WI38 (cell line): ENCODE measurements at regions not wholly inside any gene's neighbourhood (a gene's known extent, or its start where the extent isn't known, plus 50 kb on each side); places are given as distances from the start of the nearest gene placed in this dataset.

ENCODE experiments used
- H3K4me3 ChIP-seq: 2 replicates; pipeline ENCODE4 v1.5.1; 2011; ENCODE audit warnings: low read depth, mild to moderate bottlenecking, control low read depth, low read length
- TF ChIP-seq, protein P1 (sequence below): IDR thresholded peaks from 2 replicates; pipeline ENCODE4 v1.5.1; 2012; ENCODE audit warnings: low read depth, mild to moderate bottlenecking, control low read depth, low read length

DNA sequence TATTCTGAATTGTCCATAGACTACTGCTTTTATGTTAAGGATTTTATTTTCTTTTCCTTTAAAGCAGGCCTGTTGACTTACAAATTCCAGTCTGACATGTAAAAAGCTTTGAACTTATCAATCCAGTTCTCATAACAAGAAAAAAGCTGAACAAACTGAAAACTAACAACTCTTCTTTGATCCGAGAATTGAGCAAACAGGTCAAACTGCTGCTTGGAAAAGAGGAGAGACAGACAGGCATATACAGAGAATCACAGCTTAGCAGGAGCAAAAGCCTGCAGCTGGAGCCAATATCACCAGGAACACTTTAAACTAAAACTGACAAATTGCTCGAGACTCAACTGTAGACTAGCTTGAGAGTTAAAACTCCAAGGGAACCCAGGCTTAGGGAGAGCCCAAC lies 85.8 kb downstream of the HINT1 start:
- TF ChIP-seq, protein P1, sequence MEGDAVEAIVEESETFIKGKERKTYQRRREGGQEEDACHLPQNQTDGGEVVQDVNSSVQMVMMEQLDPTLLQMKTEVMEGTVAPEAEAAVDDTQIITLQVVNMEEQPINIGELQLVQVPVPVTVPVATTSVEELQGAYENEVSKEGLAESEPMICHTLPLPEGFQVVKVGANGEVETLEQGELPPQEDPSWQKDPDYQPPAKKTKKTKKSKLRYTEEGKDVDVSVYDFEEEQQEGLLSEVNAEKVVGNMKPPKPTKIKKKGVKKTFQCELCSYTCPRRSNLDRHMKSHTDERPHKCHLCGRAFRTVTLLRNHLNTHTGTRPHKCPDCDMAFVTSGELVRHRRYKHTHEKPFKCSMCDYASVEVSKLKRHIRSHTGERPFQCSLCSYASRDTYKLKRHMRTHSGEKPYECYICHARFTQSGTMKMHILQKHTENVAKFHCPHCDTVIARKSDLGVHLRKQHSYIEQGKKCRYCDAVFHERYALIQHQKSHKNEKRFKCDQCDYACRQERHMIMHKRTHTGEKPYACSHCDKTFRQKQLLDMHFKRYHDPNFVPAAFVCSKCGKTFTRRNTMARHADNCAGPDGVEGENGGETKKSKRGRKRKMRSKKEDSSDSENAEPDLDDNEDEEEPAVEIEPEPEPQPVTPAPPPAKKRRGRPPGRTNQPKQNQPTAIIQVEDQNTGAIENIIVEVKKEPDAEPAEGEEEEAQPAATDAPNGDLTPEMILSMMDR, result no peak
- H3K4me3 ChIP-seq, result no peak overlapping the region

DNA sequence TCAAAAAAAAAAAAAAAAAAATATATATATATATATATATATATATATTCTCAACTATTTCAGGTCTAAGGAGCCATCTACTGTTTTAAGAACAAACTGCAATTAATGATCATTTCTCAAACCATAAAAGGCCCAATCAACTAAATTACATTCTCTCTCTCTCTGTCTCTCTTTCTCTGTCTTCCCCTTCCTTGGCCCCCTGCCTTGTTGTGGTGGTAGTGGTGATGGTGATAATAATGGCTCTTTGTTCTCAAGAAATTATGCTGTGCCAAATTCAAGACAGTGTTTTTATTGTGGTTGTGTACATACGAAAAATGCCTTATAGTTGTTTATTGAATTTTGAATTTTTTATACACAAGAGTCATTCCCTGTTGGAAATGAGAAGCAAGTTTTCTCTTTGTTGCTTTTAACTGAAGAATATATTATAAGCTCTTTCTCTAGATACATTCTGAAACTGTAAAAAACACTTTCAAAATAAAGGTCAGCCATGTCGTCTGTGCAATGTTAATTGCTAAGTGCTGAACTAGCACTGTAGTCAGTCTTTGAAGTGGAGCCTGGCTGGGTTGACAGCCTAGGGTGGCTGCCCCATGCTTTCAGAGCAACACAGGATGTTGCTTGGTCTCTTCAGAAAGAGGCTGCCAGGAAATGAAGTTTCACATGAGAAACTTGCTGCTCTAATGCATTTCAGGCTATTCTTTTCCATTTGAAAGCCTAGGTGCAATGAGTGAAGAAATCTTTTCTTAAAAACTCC lies 96.0 kb downstream of the HINT1 start:
- TF ChIP-seq, protein P1, result no peak
- H3K4me3 ChIP-seq, result no peak overlapping the region

DNA sequence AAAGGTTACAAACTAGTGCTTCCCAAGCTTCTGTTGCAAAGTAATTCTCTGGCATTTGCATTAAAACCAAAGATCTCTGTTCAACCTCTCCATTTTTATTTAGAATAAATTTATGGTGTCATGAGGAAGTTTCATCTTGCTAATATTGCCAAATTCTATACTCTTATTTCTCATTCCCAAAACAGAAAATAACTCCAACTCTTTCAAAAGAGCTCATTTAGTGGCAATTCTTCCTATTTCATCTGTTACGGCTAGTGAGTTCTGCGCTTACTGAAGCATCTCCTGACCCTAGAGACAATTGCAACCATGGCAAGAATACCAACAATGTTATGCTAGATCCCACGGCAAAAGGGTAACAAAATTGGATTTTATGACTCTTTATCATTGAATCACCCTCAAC lies 97.0 kb downstream of the HINT1 start:
- H3K4me3 ChIP-seq, result no peak overlapping the region
- TF ChIP-seq, protein P1, result no peak

DNA sequence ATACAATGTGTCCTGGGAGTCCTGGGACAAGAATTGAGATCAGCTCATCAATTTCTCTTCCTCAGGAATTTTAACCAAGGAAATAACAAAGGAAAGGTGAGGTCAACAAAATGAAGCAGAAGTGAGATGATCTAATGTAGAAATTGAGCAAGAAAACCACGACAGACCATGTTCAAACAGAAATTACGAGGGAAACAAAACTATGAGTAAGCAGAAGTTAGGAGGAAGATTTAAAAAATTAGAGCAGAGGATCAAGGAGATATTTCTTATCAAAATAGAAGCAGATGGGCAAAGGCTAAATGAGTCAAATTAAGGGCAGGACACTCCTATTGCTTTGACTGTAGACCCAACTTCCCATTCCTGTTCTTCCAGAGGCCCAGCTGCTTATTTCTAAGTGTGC lies 97.4 kb downstream of the HINT1 start:
- H3K4me3 ChIP-seq, result no peak overlapping the region
- TF ChIP-seq, protein P1, result no peak

DNA sequence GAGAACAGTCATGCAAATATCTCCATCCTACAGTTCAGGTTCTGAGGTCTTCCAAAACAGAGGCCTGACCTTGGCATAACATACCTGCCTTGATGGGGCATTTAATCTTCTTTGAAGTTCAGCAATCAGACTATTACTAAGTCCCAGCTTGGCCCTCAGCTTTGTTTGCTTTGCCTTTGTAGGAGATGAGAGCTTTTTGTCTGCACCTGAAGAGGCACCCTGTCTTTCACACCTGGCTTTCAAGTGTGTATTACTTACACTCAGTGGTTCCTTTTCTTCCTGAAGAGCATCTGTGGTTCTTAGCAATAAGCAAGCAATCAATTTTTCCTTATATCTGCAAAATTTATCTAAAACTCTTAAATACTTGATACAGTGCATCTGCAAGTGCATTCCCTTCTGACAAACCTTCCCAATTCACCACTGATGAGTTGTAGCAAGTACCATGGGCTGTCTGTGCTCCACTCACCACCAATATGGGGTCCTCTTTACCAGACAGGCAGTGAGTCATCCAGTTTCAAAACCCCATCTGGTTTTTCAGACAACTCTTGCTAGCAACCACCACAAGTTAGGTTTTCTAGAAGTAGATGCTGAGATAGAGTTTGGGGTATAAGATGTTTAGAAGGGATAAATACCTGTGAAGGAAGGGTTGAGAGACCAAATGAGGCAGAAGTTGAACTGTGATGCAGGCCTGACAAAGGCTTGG lies 100.2 kb downstream of the HINT1 start:
- no peak overlapping the region for H3K4me3 ChIP-seq
- TF ChIP-seq, protein P1, result no peak

DNA sequence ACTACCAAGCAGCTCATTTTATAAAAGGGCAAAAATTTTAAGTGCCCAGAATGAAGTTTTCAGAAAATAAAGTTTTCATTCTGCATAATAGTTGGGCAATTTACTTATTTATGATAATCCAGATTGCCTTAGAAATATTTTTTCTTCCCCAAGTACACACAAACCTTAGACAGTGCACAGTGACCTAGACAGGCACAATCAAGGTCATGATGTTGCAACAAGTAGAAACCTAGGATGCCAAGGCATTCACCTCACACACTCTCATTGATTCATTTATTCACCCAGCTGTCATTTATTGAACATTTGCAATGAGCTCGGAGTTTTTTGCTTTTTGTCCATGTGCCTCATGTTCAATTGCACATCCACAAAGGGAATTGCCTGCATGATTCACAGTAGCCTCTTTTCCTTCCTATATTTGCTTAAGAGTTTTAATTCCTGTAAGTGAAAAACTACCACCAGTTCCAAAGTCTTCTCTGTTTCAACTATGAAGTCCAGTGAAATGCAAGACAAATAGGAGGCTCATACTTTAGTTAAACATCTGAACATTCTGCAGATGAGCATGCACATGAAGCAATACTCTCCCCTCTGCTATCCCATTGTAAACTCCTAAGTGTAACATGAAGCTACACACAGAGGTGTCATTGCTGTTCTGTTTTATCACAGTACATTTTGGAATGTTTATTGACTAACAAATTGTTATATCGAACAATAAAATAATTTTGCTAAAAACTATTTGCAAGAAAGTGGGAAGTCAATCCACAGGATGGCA lies 122.9 kb downstream of the HINT1 start:
- TF ChIP-seq, protein P1, result no peak
- no peak overlapping the region for H3K4me3 ChIP-seq

DNA sequence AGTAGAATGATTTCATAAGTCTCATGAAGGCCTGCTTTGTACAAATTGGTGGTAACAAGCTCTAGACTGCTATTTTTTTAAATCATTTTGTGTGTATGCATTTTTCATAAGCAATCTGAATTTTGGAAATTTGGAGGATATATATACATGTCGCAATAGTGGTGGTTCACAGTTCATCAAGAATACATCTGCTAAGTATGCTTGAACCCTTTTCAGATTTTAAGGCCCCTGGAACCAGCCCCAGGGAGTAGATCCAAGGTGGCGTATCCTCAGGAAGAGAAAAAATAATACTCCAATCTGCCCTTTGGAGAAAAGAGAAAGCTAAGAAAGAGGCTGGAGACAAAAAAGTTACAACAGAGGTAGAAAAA lies 141.6 kb downstream of the HINT1 start:
- H3K4me3 ChIP-seq, result no peak overlapping the region
- TF ChIP-seq, protein P1, result no peak
